ENCODE measurements at regions not wholly inside any gene's neighbourhood (a gene's known extent, or its start where the extent isn't known, plus 50 kb on each side); places are given as distances from the start of the nearest gene placed in this dataset.

GRCh38 chr9:120175031-120175430, 404.9 kb downstream of the CDK5RAP2 start:
- Histone ChIP-seq H3K4me1 (ENCODE audit: control insufficient read depth, extremely low read depth, insufficient read depth, low read length) (no peaks in the 10 kb centered on the region), H3K4me3 (replicated peaks in 1 of 3; ENCODE audit: insufficient read depth in 1 of 3, low read depth in 1 of 3, low read length in 3 of 3) (no peak overlapping the region), H3K9me3 (replicated peaks; ENCODE audit: control insufficient read depth, insufficient read depth, low read length) (no peaks in the 10 kb centered on the region), H3K9ac (replicated peaks; ENCODE audit: extremely low read depth, insufficient read depth, low read length) (no peak overlapping the region), H3K79me2 (ENCODE audit: control insufficient read depth, insufficient read depth, low read length) (no peaks in the 10 kb centered on the region), H3K9me1 (replicated peaks; ENCODE audit: control insufficient read depth, extremely low read depth, insufficient read depth, low read length) (no peaks in the 10 kb centered on the region), H2AFZ (ENCODE audit: low read depth, low read length) (no peak overlapping the region), H4K20me1 (replicated peaks; ENCODE audit: control insufficient read depth, extremely low read depth, insufficient read depth, low read length) (no peaks in the 10 kb centered on the region), H3K27me3 (ENCODE audit: control insufficient read depth in 2 of 2, insufficient read depth in 2 of 2, low read length in 2 of 2) (no peaks in the 10 kb centered on the region), H3K4me2 (ENCODE audit: insufficient read depth, low read length) (no peak overlapping the region), H3K27ac (ENCODE audit: insufficient read depth, low read depth, low read length) (no peak overlapping the region), H3K36me3 (ENCODE audit: control insufficient read depth in 2 of 2, extremely low read depth in 1 of 2, insufficient read depth in 2 of 2, low read length in 2 of 2) (no peaks in the 10 kb centered on the region)
- TF ChIP-seq JUN (IDR thresholded peaks at IDR 0.05; ENCODE audit: borderline replicate concordance, insufficient read depth, insufficient read length, low read depth) (no peak), POLR2A (IDR thresholded peaks at IDR 0.05; ENCODE audit: low read depth, low read length) (no peak), CTCF (IDR thresholded peaks at IDR 0.05; ENCODE audit: extremely low read depth in 1 of 2, insufficient read depth in 1 of 2, low read depth in 1 of 2, low read length in 2 of 2) (no peak), GATA2 (IDR thresholded peaks at IDR 0.05; ENCODE audit: insufficient read depth, insufficient read length, low read depth, low read length) (no peak), EZH2 (IDR thresholded peaks at IDR 0.05; ENCODE audit: borderline replicate concordance, low read depth, low read length, severe bottlenecking) (no peak), FOS (IDR thresholded peaks at IDR 0.05; ENCODE audit: borderline replicate concordance, insufficient read depth, low read length) (no peak), MAX (IDR thresholded peaks at IDR 0.05; ENCODE audit: insufficient read depth, insufficient read length) (no peak), MYC (IDR thresholded peaks at IDR 0.05; ENCODE audit: low read depth, low read length) (no peak), POLR2AphosphoS5 (IDR thresholded peaks at IDR 0.05; ENCODE audit: insufficient read depth, low read depth, low read length) (no peak)
- no peak for FAIRE-seq
- ChIA-PET CTCF (no interaction called here), POLR2A (no interaction called here)
- DNase-seq (ENCODE audit: low read depth, low spot score), result no peak
- dilution Hi-C loops (cut with MboI; ENCODE audit: extremely low pct_ligation_motif_present, low sequenced_read_pairs), result no loop called here
- intact Hi-C loops (cut with micrococcal nuclease), result no loop called here
- BruUV-seq (replicated peaks), result no TSS peak

Data from endothelial cell of umbilical vein (primary cell).